ENCODE measurements at regions not wholly inside any gene's neighbourhood (a gene's known extent, or its start where the extent isn't known, plus 50 kb on each side); places are given as distances from the start of the nearest gene placed in this dataset.

- H3K4me3 ChIP-seq (ENCODE audit: low read depth, low read length): no peak overlapping the region
- no peak for TF ChIP-seq CTCF (IDR thresholded peaks at IDR 0.05; ENCODE audit: low read depth, low read length)
- no peak for DNase-seq (ENCODE audit: low read depth, low spot score)
- in situ Hi-C loops (cut with HindIII; ENCODE audit: low sequenced_read_pairs): no loop called here
These were observed 130.3 kb upstream of the MINDY3 start for GRCh38 chr10:15990535-15991129.

GRCh38 chr10:15997313-15997712 lies 137.0 kb upstream of the MINDY3 start:
- in situ Hi-C loops (cut with HindIII; ENCODE audit: low sequenced_read_pairs): no loop called here
- DNase-seq (ENCODE audit: low read depth, low spot score): no peak
- no peak for TF ChIP-seq CTCF (IDR thresholded peaks at IDR 0.05; ENCODE audit: low read depth, low read length)
- no peak overlapping the region for H3K4me3 ChIP-seq (ENCODE audit: low read depth, low read length)

- no peak overlapping the region for H3K4me3 ChIP-seq (ENCODE audit: low read depth, low read length)
- no peak for TF ChIP-seq CTCF (IDR thresholded peaks at IDR 0.05; ENCODE audit: low read depth, low read length)
- no peak for DNase-seq (ENCODE audit: low read depth, low spot score)
- in situ Hi-C loops (cut with HindIII; ENCODE audit: low sequenced_read_pairs): no loop called here
These were observed 141.3 kb upstream of the MINDY3 start for GRCh38 chr10:16001581-16001980.

- TF ChIP-seq CTCF (IDR thresholded peaks at IDR 0.05; ENCODE audit: low read depth, low read length): no peak
- DNase-seq (ENCODE audit: low read depth, low spot score): no peak
- in situ Hi-C loops (cut with HindIII; ENCODE audit: low sequenced_read_pairs): no loop called here
- no peak overlapping the region for H3K4me3 ChIP-seq (ENCODE audit: low read depth, low read length)
These were observed 149.5 kb upstream of the MINDY3 start for GRCh38 chr10:16009785-16010184.

GRCh38 chr10:16011548-16011947 lies 151.2 kb upstream of the MINDY3 start:
- TF ChIP-seq CTCF (IDR thresholded peaks at IDR 0.05; ENCODE audit: low read depth, low read length): no peak
- H3K4me3 ChIP-seq (ENCODE audit: low read depth, low read length): no peak overlapping the region
- in situ Hi-C loops (cut with HindIII; ENCODE audit: low sequenced_read_pairs): no loop called here
- no peak for DNase-seq (ENCODE audit: low read depth, low spot score)

- in situ Hi-C loops (cut with HindIII; ENCODE audit: low sequenced_read_pairs): no loop called here
- H3K4me3 ChIP-seq (ENCODE audit: low read depth, low read length): no peak overlapping the region
- TF ChIP-seq CTCF (IDR thresholded peaks at IDR 0.05; ENCODE audit: low read depth, low read length): no peak
- DNase-seq (ENCODE audit: low read depth, low spot score): no peak
These were observed 154.2 kb upstream of the MINDY3 start for GRCh38 chr10:16014469-16014868.

- in situ Hi-C loops (cut with HindIII; ENCODE audit: low sequenced_read_pairs): no loop called here
- TF ChIP-seq CTCF (IDR thresholded peaks at IDR 0.05; ENCODE audit: low read depth, low read length): no peak
- no peak overlapping the region for H3K4me3 ChIP-seq (ENCODE audit: low read depth, low read length)
- DNase-seq (ENCODE audit: low read depth, low spot score): no peak
These were observed 156.4 kb upstream of the MINDY3 start for GRCh38 chr10:16016688-16017087.
